ENCODE measurements at regions not wholly inside any gene's neighbourhood (a gene's known extent, or its start where the extent isn't known, plus 50 kb on each side); places are given as distances from the start of the nearest gene placed in this dataset.

DNA sequence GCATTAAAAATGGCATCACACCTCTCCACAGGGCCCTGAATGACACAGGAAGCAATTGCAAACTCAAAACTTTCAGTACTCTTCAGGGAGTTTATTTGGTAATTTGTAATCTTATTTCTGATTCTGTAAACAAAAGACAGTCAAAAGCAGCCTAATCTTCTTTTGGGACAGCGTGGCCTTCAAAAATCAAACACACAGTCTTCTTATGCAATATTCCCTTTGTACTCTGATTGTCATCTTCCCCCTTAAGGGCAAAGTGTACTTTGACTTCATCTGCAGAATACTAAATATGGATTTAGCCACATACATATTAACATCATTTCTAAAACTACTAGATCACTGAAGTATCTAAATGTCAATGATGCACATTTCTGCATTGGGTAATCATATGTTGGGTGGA, 322.0 kb downstream of the MZT1 start:
- H2AFZ ChIP-seq (ENCODE audit: low read depth): no peak overlapping the region
- H3K9ac ChIP-seq: no peak overlapping the region
- TF ChIP-seq TEAD4 (IDR thresholded peaks at IDR 0.05; ENCODE audit: borderline replicate concordance, insufficient read depth) (no peak), EP300 (IDR thresholded peaks at IDR 0.05; ENCODE audit: borderline replicate concordance in 1 of 2, low read depth in 1 of 2, low read length in 1 of 2) (no peak), RFX5 (IDR thresholded peaks at IDR 0.05; ENCODE audit: low read length) (no peak), PBX3 (IDR thresholded peaks at IDR 0.05) (no peak), TCF12 (IDR thresholded peaks at IDR 0.05) (no peak), SIN3A (IDR thresholded peaks at IDR 0.05; ENCODE audit: borderline replicate concordance, low read depth, low read length) (no peak), MXI1 (IDR thresholded peaks at IDR 0.05; ENCODE audit: low read depth, low read length) (no peak), YY1 (IDR thresholded peaks at IDR 0.05; ENCODE audit: low read depth) (no peak), RCOR1 (IDR thresholded peaks at IDR 0.05; ENCODE audit: low read length) (no peak), FOXJ3 (CRISPR knock-in tag; IDR thresholded peaks at IDR 0.05) (no peak), NFIC (IDR thresholded peaks at IDR 0.05; ENCODE audit: borderline replicate concordance) (no peak)
- TF ChIP-seq, protein P1, sequence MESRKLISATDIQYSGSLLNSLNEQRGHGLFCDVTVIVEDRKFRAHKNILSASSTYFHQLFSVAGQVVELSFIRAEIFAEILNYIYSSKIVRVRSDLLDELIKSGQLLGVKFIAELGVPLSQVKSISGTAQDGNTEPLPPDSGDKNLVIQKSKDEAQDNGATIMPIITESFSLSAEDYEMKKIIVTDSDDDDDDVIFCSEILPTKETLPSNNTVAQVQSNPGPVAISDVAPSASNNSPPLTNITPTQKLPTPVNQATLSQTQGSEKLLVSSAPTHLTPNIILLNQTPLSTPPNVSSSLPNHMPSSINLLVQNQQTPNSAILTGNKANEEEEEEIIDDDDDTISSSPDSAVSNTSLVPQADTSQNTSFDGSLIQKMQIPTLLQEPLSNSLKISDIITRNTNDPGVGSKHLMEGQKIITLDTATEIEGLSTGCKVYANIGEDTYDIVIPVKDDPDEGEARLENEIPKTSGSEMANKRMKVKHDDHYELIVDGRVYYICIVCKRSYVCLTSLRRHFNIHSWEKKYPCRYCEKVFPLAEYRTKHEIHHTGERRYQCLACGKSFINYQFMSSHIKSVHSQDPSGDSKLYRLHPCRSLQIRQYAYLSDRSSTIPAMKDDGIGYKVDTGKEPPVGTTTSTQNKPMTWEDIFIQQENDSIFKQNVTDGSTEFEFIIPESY (IDR thresholded peaks at IDR 0.05; ENCODE audit: borderline replicate concordance, low read depth): no peak
- TF ChIP-seq, protein P2, sequence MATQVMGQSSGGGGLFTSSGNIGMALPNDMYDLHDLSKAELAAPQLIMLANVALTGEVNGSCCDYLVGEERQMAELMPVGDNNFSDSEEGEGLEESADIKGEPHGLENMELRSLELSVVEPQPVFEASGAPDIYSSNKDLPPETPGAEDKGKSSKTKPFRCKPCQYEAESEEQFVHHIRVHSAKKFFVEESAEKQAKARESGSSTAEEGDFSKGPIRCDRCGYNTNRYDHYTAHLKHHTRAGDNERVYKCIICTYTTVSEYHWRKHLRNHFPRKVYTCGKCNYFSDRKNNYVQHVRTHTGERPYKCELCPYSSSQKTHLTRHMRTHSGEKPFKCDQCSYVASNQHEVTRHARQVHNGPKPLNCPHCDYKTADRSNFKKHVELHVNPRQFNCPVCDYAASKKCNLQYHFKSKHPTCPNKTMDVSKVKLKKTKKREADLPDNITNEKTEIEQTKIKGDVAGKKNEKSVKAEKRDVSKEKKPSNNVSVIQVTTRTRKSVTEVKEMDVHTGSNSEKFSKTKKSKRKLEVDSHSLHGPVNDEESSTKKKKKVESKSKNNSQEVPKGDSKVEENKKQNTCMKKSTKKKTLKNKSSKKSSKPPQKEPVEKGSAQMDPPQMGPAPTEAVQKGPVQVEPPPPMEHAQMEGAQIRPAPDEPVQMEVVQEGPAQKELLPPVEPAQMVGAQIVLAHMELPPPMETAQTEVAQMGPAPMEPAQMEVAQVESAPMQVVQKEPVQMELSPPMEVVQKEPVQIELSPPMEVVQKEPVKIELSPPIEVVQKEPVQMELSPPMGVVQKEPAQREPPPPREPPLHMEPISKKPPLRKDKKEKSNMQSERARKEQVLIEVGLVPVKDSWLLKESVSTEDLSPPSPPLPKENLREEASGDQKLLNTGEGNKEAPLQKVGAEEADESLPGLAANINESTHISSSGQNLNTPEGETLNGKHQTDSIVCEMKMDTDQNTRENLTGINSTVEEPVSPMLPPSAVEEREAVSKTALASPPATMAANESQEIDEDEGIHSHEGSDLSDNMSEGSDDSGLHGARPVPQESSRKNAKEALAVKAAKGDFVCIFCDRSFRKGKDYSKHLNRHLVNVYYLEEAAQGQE (IDR thresholded peaks at IDR 0.05; ENCODE audit: low read depth, low read length): no peak
- TF ChIP-seq, protein P3, sequence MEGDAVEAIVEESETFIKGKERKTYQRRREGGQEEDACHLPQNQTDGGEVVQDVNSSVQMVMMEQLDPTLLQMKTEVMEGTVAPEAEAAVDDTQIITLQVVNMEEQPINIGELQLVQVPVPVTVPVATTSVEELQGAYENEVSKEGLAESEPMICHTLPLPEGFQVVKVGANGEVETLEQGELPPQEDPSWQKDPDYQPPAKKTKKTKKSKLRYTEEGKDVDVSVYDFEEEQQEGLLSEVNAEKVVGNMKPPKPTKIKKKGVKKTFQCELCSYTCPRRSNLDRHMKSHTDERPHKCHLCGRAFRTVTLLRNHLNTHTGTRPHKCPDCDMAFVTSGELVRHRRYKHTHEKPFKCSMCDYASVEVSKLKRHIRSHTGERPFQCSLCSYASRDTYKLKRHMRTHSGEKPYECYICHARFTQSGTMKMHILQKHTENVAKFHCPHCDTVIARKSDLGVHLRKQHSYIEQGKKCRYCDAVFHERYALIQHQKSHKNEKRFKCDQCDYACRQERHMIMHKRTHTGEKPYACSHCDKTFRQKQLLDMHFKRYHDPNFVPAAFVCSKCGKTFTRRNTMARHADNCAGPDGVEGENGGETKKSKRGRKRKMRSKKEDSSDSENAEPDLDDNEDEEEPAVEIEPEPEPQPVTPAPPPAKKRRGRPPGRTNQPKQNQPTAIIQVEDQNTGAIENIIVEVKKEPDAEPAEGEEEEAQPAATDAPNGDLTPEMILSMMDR (IDR thresholded peaks at IDR 0.05): no peak
- CTCF ChIA-PET: interaction anchor here (0.7 to 1.0 kb wide), 2 partner anchors 11 to 12 kb away, joined by 3 read pairs; no protein-coding TSS in a partner anchor
- no peaks in the 10 kb centered on the region for H3K79me2 ChIP-seq (ENCODE audit: insufficient read depth)
- no peaks in the 10 kb centered on the region for H3K9me2 ChIP-seq
- H3K4me2 ChIP-seq: no peak overlapping the region
- no peaks in the 10 kb centered on the region for H3K9me3 ChIP-seq
- no peak for DNase-seq
- POLR2A ChIA-PET: no interaction called here
- H3K27ac ChIP-seq (ENCODE audit: low read depth in 2 of 2, low read length in 1 of 2): no peak overlapping the region
- no peak overlapping the region for H3K4me3 ChIP-seq (ENCODE audit: low read depth in 2 of 2, low read length in 1 of 2)
- H4K20me1 ChIP-seq (ENCODE audit: insufficient read depth): no peaks in the 10 kb centered on the region
- no peaks in the 10 kb centered on the region for H3K36me3 ChIP-seq (replicated peaks in 1 of 2; ENCODE audit: control insufficient read depth in 1 of 2, insufficient read depth in 2 of 2, low read length in 1 of 2)
- H3K27me3 ChIP-seq (ENCODE audit: insufficient read depth): no peaks in the 10 kb centered on the region
- 89% methylated on average over 1 of the region's 1 CpG for WGBS (ENCODE audit: low lambda C conversion rate)
- H3K4me1 ChIP-seq (ENCODE audit: control insufficient read depth in 1 of 2, insufficient read depth in 2 of 2, low read depth in 1 of 2, low read length in 1 of 2): no peaks in the 10 kb centered on the region; a peak in 1 of 4 replicates
- H3F3A ChIP-seq (replicated peaks; ENCODE audit: insufficient read depth): peaks cover 5% of the 10 kb centered on the region

Data from SK-N-SH (cell line).